ENCODE measurements at regions not wholly inside any gene's neighbourhood (a gene's known extent, or its start where the extent isn't known, plus 50 kb on each side); places are given as distances from the start of the nearest gene placed in this dataset.
A peak's percentile ranks its signal among the peaks of the same experiment; 100 is the strongest.

GRCh38 chr3:182035324-182035723 is 323.6 kb downstream of the SOX2 start:
- Histone ChIP-seq H3K27ac (no peak overlapping the region), H3K4me1 (no peaks in the 10 kb centered on the region), H3K27me3 (no peaks in the 10 kb centered on the region), H3K36me3 (ENCODE audit: low read depth, missing control alignments) (no peaks in the 10 kb centered on the region), H3K4me3 (no peak overlapping the region), H3K9me3 (no peaks in the 10 kb centered on the region)
- TF ChIP-seq CTCF (IDR thresholded peaks at IDR 0.05) (no peak), POLR2A (IDR thresholded peaks at IDR 0.05) (no peak)
- intact Hi-C loops (cut with DNase I; ENCODE audit: low total_unique reads), result no loop called here
- WGBS, 2 donors, result 65 to 66% methylated on average over 3 of the region's 3 CpGs
- DNase-seq, result no peak

GRCh38 chr3:182036382-182036781 is 324.7 kb downstream of the SOX2 start:
- no peak overlapping the region for H3K27ac ChIP-seq
- TF ChIP-seq CTCF (IDR thresholded peaks at IDR 0.05) (no peak), POLR2A (IDR thresholded peaks at IDR 0.05) (no peak)
- no peaks in the 10 kb centered on the region for H3K4me1 ChIP-seq
- H3K27me3 ChIP-seq, result no peaks in the 10 kb centered on the region
- no peaks in the 10 kb centered on the region for H3K9me3 ChIP-seq
- H3K4me3 ChIP-seq, result no peak overlapping the region
- WGBS, 2 donors, result 92 to 95% methylated on average over 1 of the region's 1 CpG
- no peak for DNase-seq
- intact Hi-C loops (cut with DNase I; ENCODE audit: low total_unique reads), result no loop called here
- no peaks in the 10 kb centered on the region for H3K36me3 ChIP-seq (ENCODE audit: low read depth, missing control alignments)

GRCh38 chr3:182041668-182042291 is 330.1 kb downstream of the SOX2 start:
- H3K27me3 ChIP-seq, result no peaks in the 10 kb centered on the region
- no peak for DNase-seq
- no peaks in the 10 kb centered on the region for H3K9me3 ChIP-seq
- H3K4me3 ChIP-seq, result no peak overlapping the region
- TF ChIP-seq POLR2A (IDR thresholded peaks at IDR 0.05) (no peak), CTCF (IDR thresholded peaks at IDR 0.05) (no peak)
- no peaks in the 10 kb centered on the region for H3K4me1 ChIP-seq
- no peak overlapping the region for H3K27ac ChIP-seq
- H3K36me3 ChIP-seq (ENCODE audit: low read depth, missing control alignments), result no peaks in the 10 kb centered on the region
- intact Hi-C loops (cut with DNase I; ENCODE audit: low total_unique reads), result no loop called here
- 56 to 74% methylated on average over 1 of the region's 1 CpG for WGBS, 2 donors

- Histone ChIP-seq H3K9me3 (no peaks in the 10 kb centered on the region), H3K27me3 (no peaks in the 10 kb centered on the region), H3K4me1 (no peaks in the 10 kb centered on the region), H3K27ac (no peak overlapping the region), H3K36me3 (ENCODE audit: low read depth, missing control alignments) (no peaks in the 10 kb centered on the region), H3K4me3 (no peak overlapping the region)
- intact Hi-C loops (cut with DNase I; ENCODE audit: low total_unique reads), result no loop called here
- no peak for TF ChIP-seq CTCF (IDR thresholded peaks at IDR 0.05)
- no peak for TF ChIP-seq POLR2A (IDR thresholded peaks at IDR 0.05)
- DNase-seq, result no peak
- WGBS, 2 donors, result 51 to 66% methylated on average over 2 of the region's 2 CpGs
These were observed 334.0 kb downstream of the SOX2 start for GRCh38 chr3:182045736-182046135.

- H3K4me1 ChIP-seq, result no peaks in the 10 kb centered on the region
- no peak overlapping the region for H3K27ac ChIP-seq
- DNase-seq, result peak; percentile 57
- no peaks in the 10 kb centered on the region for H3K27me3 ChIP-seq
- TF ChIP-seq POLR2A (IDR thresholded peaks at IDR 0.05), result no peak
- no peak for TF ChIP-seq CTCF (IDR thresholded peaks at IDR 0.05)
- intact Hi-C loops (cut with DNase I; ENCODE audit: low total_unique reads), result no loop called here
- no peaks in the 10 kb centered on the region for H3K36me3 ChIP-seq (ENCODE audit: low read depth, missing control alignments)
- H3K4me3 ChIP-seq, result no peak overlapping the region
- 35 to 64% methylated on average over 11 of the region's 11 CpGs for WGBS, 2 donors
- no peaks in the 10 kb centered on the region for H3K9me3 ChIP-seq
These were observed 334.5 kb downstream of the SOX2 start for GRCh38 chr3:182046166-182046764.

Measured in testis (tissue), 2 donors.